DOHH2 (cell line): ENCODE measurements at regions not wholly inside any gene's neighbourhood (a gene's known extent, or its start where the extent isn't known, plus 50 kb on each side); places are given as distances from the start of the nearest gene placed in this dataset.

Experiments used
- EZH2phosphoT487 ChIP-seq: fragments of 200-600 bp; sonication (generic); IDR thresholded peaks from 2 replicates; pipeline ENCODE4 v1.6.1; 2017; ENCODE audit warnings: borderline replicate concordance, mild to moderate bottlenecking, antibody characterized with exemption, low read length, moderate library complexity, mixed read lengths
- TF ChIP-seq, protein P1 (sequence below): fragments of 200-600 bp; sonication (generic); IDR thresholded peaks from one replicate; pipeline ENCODE4 v1.5.1; 2014; ENCODE audit warnings: antibody characterized with exemption, mild to moderate bottlenecking, low read depth, low read length; ENCODE audit not compliant: poor library complexity, severe bottlenecking

DNA sequence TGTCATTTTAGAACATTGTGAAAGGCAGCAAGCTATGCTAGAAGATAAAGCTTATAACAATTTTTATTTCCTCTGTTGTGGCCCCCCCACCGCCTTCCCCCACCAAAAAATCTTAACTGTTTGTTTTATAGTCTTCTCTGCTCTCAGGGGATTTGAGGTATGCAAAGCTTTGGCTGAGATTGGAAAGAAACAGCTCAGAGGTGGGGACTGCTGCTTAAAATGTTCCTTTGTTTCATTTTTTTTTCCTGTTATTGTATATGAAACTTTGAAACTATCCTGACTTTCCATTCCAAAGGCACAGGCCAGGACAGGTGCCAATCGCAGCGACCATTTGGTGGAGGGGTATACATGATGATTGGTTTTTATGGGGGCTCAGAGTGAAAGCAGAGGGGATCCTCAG is 114.7 kb upstream of the PHACTR1 start:
- TF ChIP-seq, protein P1, sequence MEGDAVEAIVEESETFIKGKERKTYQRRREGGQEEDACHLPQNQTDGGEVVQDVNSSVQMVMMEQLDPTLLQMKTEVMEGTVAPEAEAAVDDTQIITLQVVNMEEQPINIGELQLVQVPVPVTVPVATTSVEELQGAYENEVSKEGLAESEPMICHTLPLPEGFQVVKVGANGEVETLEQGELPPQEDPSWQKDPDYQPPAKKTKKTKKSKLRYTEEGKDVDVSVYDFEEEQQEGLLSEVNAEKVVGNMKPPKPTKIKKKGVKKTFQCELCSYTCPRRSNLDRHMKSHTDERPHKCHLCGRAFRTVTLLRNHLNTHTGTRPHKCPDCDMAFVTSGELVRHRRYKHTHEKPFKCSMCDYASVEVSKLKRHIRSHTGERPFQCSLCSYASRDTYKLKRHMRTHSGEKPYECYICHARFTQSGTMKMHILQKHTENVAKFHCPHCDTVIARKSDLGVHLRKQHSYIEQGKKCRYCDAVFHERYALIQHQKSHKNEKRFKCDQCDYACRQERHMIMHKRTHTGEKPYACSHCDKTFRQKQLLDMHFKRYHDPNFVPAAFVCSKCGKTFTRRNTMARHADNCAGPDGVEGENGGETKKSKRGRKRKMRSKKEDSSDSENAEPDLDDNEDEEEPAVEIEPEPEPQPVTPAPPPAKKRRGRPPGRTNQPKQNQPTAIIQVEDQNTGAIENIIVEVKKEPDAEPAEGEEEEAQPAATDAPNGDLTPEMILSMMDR = no peak
- no peak for TF ChIP-seq EZH2phosphoT487
